Testis (tissue), 2 donors: ENCODE measurements at regions not wholly inside any gene's neighbourhood (a gene's known extent, or its start where the extent isn't known, plus 50 kb on each side); places are given as distances from the start of the nearest gene placed in this dataset.

Experiments used
- DNase-seq: peaks from one replicate; pipeline ENCODE4 v3.0.0-alpha.2; 2019
- H3K27ac ChIP-seq, 2 donors: fragments of 200-600 bp; sonication (generic); one replicate each; pipeline ENCODE4 v1.5.1; 2019
- H3K27me3 ChIP-seq: fragments of 200-600 bp; sonication (generic); one replicate; pipeline ENCODE4 v1.5.1; 2019
- H3K36me3 ChIP-seq: fragments of 200-600 bp; sonication (generic); one replicate; pipeline ENCODE4 v1.5.1; 2017; ENCODE audit warnings: low read depth; ENCODE audit errors: missing control alignments
- H3K4me1 ChIP-seq: fragments of 200-600 bp; sonication (generic); one replicate; pipeline ENCODE4 v1.5.1; 2019
- H3K4me3 ChIP-seq, 2 donors: fragments of 200-600 bp; sonication (generic); one replicate each; pipeline ENCODE4 v1.5.1; 2017 to 2019
- H3K9me3 ChIP-seq: fragments of 200-600 bp; sonication (generic); one replicate; pipeline ENCODE4 v1.5.1; 2017
- POLR2A ChIP-seq: fragments of 450-650 bp; IDR thresholded peaks from one replicate; pipeline ENCODE4 v1.6.1; 2017; ENCODE audit warnings: antibody characterized with exemption, mild to moderate bottlenecking, moderate library complexity
- WGBS, 2 donors: methylation state at CpG; one replicate each; pipeline ENCODE4 v1.1.5; 2018; 5-methylcytosine and 5-hydroxymethylcytosine counted together
- intact Hi-C: fragments of 100-400 bp; cut with DNase I; formaldehyde crosslinking; loops from one replicate; pipeline ENCODE4 v1.15.1; 2023; ENCODE audit warnings: low total_unique reads
- TF ChIP-seq, protein P1 (sequence below), 3 experiments: fragments of 450-650 bp in 2 of 3; fragments of 200-600 bp in 1 of 3; sonication (generic) in 1 of 3; IDR thresholded peaks; one replicate each; pipeline ENCODE4 v1.5.1; 2016 to 2019; ENCODE audit warnings: antibody characterized with exemption in 3 of 3, mild to moderate bottlenecking in 2 of 3, moderate library complexity in 1 of 3

- no peaks in the 10 kb centered on the region for H3K36me3 ChIP-seq
- H3K4me3 ChIP-seq = no peak overlapping the region
- TF ChIP-seq, protein P1, sequence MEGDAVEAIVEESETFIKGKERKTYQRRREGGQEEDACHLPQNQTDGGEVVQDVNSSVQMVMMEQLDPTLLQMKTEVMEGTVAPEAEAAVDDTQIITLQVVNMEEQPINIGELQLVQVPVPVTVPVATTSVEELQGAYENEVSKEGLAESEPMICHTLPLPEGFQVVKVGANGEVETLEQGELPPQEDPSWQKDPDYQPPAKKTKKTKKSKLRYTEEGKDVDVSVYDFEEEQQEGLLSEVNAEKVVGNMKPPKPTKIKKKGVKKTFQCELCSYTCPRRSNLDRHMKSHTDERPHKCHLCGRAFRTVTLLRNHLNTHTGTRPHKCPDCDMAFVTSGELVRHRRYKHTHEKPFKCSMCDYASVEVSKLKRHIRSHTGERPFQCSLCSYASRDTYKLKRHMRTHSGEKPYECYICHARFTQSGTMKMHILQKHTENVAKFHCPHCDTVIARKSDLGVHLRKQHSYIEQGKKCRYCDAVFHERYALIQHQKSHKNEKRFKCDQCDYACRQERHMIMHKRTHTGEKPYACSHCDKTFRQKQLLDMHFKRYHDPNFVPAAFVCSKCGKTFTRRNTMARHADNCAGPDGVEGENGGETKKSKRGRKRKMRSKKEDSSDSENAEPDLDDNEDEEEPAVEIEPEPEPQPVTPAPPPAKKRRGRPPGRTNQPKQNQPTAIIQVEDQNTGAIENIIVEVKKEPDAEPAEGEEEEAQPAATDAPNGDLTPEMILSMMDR (IDR thresholded peaks at IDR 0.05) = no peak
- TF ChIP-seq POLR2A = no peak
- no peaks in the 10 kb centered on the region for H3K27me3 ChIP-seq
- no peak overlapping the region for H3K27ac ChIP-seq
- no peak for DNase-seq
- no peaks in the 10 kb centered on the region for H3K4me1 ChIP-seq
- no peaks in the 10 kb centered on the region for H3K9me3 ChIP-seq
- intact Hi-C loops = no loop called here
Measured at GRCh38 chr6:8583291-8583690, 147.9 kb upstream of the SLC35B3 start.

- intact Hi-C loops = no loop called here
- no peak for TF ChIP-seq POLR2A
- TF ChIP-seq, protein P1 (IDR thresholded peaks at IDR 0.05) = no peak
- no peak for DNase-seq
- no peak overlapping the region for H3K4me3 ChIP-seq
- H3K27ac ChIP-seq = no peak overlapping the region
- no peaks in the 10 kb centered on the region for H3K36me3 ChIP-seq
- no peaks in the 10 kb centered on the region for H3K4me1 ChIP-seq
- no peaks in the 10 kb centered on the region for H3K9me3 ChIP-seq
- no peaks in the 10 kb centered on the region for H3K27me3 ChIP-seq
- 75 to 89% methylated on average over 1 of the region's 1 CpG for WGBS, 2 donors
Measured at GRCh38 chr6:8579372-8579771, 144.0 kb upstream of the SLC35B3 start.

- no peak overlapping the region for H3K4me3 ChIP-seq
- H3K4me1 ChIP-seq = no peaks in the 10 kb centered on the region
- no peaks in the 10 kb centered on the region for H3K36me3 ChIP-seq
- WGBS, 2 donors = 48 to 57% methylated on average over 1 of the region's 1 CpG
- intact Hi-C loops = no loop called here
- DNase-seq = no peak
- no peak overlapping the region for H3K27ac ChIP-seq
- H3K27me3 ChIP-seq = no peaks in the 10 kb centered on the region
- no peak for TF ChIP-seq POLR2A
- TF ChIP-seq, protein P1 (IDR thresholded peaks at IDR 0.05) = no peak
- no peaks in the 10 kb centered on the region for H3K9me3 ChIP-seq
Measured at GRCh38 chr6:8578006-8578405, 142.7 kb upstream of the SLC35B3 start.

DNA sequence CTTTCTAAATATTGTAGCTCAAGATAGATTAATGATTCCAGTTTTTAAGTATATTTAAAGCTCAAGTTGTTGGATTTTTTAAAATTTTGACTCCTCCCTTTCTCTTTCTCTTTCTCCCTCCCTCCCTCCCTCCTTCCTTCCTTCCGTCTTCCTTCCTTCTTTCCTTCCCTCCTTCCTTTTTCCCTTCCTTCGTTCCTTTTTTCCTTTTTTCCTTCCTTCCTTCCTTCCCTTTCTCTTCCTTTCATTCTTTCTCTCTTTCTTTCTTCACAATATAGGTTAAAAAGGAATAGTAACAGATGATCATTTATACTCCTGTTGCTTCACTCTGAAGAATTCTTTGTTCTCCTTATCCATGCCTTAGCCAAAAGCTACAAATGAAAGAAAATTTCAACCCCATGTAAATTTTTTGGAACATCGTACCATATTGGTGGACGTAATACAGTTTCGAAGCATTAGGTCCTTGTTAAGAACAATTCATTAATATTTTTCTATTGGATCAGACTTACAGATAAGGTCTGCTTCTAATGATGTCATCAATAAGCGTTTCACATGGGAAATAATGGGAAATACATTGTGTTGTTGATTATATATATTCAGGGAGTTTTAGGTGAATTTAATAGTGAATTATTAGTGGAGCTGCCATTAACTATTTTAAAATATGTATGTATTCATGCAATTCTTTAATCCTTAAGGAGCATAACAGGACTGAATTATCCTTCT is 139.6 kb upstream of the SLC35B3 start:
- no peaks in the 10 kb centered on the region for H3K4me1 ChIP-seq

More for the DNA sequence above, 139.6 kb upstream of the SLC35B3 start:
- 89 to 91% methylated on average over 6 of the region's 6 CpGs for WGBS, 2 donors
- Histone ChIP-seq H3K27me3 (no peaks in the 10 kb centered on the region), H3K9me3 (no peaks in the 10 kb centered on the region), H3K27ac (no peak overlapping the region), H3K4me3 (no peak overlapping the region), H3K36me3 (no peaks in the 10 kb centered on the region)
- TF ChIP-seq, protein P1 (IDR thresholded peaks at IDR 0.05) = no peak
- no peak for TF ChIP-seq POLR2A
- intact Hi-C loops = no loop called here
- DNase-seq = no peak
